ENCODE measurements at regions not wholly inside any gene's neighbourhood (a gene's known extent, or its start where the extent isn't known, plus 50 kb on each side); places are given as distances from the start of the nearest gene placed in this dataset.
A peak's percentile ranks its signal among the peaks of the same experiment; 100 is the strongest.

DNA sequence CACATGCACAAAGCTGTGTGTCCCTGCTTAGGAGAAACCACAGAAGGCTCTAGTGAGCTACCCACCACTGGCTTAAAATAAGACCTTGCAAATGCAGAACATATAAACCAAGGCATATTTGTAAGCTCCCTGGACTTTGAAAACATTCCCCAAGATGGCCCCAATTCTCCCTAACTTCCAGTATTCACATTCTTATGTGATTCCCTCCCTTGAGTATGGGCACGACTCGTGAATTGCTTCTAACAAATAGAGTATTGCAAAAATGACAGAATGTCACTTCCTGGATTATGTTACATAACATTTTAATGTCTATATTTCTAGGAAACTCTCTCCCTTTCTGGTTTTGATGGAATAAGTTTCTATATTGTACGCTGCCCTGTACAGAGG lies 131.8 kb upstream of the MCTP2 start:
- no peak for DNase-seq

GRCh38 chr15:94098921-94099573 lies 132.3 kb upstream of the MCTP2 start:
- no peak for DNase-seq

DNA sequence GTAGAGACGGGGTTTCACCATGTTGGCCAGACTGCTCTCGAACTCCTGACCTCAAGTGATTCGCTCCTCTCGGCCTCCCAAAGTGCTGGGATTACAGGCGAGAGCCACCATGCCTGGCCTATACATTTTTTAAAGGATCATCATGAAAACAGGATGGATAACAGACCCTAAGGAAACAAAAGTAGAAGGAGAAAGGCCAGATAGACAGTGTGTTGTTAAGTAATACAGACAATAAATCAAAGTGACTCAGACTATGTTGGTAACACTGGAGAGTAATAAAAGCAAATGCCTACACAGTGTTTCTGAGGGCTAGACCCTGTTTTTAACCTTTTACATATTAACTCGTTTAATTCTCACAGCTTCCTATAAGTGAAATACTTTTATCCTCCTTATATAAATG lies 133.8 kb upstream of the MCTP2 start:
- no peak for DNase-seq

DNA sequence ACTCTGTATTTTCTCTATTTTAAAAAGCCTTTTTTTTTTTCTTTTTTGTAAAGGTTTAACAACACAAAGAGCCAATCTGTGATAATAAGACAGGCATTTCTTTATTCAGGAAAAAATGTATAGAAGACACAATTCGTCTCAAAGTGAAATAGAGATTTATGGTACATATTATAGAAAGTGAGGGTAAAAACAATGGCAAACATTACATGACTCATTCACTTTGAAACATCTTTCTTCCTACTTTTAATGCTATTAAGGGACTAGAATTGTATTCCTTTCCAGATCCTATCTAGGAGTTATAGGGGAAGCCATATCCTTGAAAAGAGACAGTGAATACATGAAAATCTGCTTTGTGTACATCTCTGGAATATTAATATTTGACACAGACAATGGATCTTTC lies 137.1 kb upstream of the MCTP2 start:
- no peak for DNase-seq

DNA sequence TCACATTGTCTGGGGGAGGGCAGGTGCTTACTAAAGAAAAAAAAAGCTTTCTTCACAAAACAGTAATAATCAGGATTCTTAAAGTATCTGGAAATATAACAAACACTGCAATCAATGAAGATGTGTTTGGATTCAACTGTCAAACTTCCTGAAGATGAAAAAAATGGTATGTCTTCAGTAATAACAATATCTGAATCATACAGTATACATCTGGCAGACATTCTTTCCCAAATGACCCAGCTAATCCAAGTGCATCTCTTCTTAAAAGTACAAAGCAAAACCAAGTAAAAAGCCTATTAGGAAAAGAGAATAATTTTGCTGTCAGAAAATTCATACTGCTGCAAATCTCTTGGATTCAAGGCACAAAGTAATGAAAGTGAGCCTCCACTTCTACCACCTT lies 145.0 kb upstream of the MCTP2 start:
- no peak for DNase-seq

DNA sequence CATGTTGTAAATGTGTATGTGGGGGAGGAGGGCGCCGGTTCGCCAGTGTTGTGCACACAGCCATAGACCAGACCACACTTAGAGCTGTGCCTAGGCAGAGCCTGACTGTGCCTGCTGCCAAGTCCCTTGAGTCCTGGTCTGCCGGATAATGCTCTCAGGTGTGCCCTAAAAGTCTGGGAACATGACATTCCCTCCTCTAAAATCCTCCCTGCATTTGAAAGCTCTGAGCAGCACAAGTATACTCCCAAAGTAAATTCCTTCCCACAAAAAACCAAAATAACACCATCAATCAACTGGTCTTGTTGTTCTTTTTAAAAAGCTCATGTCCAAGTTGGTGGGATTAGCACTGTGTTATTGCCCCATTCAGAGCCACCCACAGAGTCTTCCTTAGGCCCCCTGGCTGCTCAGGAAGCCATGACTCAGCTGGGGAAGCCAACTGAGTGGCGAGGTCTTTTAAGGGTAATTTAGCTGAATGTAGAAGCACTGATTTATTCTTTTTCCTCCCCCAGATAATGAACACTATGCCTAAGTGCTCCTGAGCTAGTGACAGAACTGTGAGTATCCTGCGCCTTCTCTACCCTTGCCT lies 147.8 kb upstream of the MCTP2 start:
- DNase-seq: no peak

- DNase-seq: no peak
Observed at GRCh38 chr15:94081829-94082228, 149.5 kb upstream of the MCTP2 start.

DNA sequence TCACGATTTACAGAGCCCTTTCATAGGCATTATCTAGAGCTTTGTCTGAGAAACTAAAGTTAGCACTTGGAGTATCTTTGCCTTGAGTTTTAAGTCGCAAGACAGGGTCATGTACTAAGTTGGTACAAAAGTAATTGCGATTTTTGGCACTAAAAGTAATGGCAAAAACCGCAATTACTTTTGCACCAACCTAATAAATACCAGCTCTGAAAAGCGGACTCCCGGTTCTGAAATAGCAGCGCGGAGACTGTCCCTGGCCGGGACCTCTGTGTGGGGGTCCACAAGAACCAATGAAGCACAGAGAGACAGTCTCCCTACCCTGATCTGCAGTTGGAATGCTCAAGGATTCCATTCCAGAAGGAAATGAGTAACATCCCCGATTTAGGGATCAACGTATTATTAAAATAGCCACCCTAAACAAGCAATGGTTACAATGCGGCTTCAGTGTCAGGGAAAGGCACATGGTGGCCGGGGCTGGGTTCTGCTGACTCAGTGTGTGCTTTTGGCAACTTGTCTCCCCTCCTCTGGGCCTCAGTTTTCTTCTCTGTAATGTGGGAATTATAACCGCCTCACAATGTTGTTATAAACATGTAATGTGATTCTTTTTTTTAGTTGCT lies 150.3 kb upstream of the MCTP2 start:
- DNase-seq: no peak

- no peak for DNase-seq
Observed at GRCh38 chr15:94080416-94080815, 150.9 kb upstream of the MCTP2 start.

DNA sequence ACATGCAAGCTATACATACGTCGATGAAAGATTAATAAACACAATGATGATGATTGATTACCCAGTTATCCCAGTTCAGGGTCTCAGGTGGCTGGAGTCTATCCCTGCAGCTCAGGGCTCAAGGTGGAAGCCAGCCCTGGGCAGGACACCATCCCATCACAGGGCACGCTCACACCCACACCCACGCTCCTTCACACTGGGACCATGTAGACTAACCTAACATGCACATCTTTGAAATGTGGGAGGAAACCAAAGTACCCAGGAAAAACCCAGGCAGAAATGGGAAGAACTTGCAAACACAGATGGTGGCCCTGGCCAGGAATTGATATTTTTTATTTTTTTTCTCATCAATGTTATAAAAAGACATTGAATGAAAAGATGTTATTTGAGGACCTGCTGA lies 151.4 kb upstream of the MCTP2 start:
- DNase-seq: no peak

GRCh38 chr15:94079459-94079858 lies 151.9 kb upstream of the MCTP2 start:
- no peak for DNase-seq

- DNase-seq: no peak
Observed at GRCh38 chr15:94077938-94078337, 153.4 kb upstream of the MCTP2 start.

DNA sequence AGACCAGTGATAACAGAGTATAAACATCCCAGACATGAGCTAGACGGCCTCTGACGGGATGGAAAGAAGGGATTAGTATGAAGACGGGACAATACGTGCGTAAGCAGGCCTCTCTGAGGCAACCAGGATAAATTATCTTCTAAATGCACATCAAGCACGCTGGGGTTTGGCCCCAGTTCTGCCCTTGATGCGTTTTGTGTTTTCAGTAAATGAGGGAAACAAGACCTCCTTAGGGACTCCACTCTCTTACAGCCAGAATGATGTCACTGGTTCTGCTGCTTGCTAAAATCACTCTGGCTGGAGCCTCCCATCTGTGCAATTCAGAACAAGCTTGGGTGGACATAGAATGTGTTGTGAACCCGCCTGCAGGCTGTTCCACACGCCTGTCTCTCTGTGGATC lies 156.0 kb upstream of the MCTP2 start:
- DNase-seq: no peak

- no peak for DNase-seq
Observed at GRCh38 chr15:94070356-94071295, 160.7 kb upstream of the MCTP2 start.

- DNase-seq: no peak
Observed at GRCh38 chr15:94069844-94070243, 161.5 kb upstream of the MCTP2 start.

DNA sequence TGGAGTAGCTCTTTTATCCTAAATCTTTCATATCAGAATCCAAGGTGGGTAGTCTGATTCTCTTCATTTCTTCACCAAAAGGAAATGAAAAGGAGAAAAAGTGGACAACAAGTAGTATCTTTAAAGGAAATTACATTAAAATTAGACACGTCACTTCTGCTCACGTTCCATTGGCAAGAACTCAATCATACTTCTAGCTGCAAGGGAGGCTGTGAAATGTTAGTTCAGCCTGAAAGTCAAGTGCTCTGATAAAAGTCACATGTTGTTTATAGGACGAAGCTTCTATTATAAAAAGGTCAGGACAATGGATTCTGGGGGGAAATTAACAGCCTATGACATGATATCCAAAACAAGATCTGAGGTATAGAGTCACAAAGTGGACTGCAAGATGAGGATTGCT lies 164.6 kb upstream of the MCTP2 start:
- no peak for DNase-seq

DNA sequence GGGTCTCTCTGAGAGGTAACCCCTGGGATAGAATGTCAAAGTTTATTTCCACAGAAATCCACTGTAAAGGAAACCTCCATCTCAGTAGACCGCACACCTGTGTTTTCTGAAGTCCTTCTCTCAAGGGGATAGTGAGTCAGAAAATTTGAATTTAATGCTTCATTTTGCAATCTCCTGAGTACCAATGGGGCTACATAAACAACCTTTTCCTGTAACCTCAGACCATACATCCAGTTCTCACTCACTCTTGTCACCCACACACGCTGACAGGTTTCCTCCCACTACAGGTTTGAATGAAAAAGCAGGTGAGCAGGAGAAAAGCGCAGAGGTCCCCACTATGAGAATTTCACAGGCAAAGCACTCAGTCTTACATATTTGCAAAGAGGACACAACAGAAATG lies 165.3 kb upstream of the MCTP2 start:
- DNase-seq: no peak

DNA sequence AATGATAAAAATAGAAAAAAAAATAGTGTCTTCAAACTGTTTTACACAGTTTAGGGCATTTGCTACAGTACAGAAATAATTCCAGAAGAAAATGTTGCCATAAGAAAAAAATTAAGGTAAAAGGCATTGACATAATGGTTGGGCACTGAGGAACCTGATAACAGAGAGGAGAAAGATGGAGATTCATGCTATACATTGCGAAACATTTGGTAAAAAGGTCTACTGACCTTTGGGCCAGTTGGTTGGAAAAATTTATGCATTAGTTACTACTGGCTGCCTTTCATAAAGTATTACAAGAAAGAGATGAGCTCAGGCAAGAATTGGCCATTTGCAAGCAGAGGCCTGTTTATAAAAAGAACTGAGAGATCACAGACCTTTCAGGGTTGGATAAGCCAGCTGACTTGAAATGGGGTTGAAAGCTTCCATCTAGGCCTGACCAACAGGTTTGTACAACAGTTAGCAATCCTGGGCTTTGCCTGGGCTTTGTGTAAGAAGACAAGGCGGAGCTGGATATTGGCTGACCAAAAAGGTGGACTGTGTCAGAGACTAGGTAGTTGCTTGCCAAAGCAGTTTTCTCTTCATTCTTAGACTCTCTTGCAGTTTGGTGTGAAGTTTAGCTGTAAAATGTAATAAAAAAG lies 166.6 kb upstream of the MCTP2 start:
- DNase-seq: no peak

GRCh38 chr15:94061041-94061440 lies 170.3 kb upstream of the MCTP2 start:
- DNase-seq: no peak

DNA sequence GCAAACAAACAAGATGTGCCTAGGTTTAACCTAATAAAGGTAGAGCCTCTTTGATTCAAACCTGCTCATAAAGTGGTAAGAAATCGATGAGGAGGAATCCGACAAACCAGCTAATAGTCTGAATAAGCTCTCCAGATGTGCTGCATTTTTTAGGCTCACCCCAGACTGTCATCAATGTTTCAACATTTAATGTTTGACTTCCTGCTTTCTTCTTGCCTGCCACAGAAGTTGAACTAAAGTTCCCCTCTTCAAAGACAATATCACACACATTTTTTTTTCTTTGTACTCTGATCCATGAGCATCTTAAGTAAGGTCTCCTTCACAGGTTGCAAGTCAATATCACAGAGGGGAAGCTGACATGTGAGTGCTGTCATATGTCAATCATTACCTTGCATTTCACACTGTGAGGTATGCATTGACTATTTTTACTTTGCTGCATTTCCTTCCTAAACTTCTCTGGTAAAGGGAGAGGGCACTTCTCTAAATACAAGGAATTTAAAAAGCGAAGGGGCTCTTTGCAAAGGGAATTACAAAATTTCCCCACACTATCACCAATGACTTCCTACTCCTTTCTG lies 172.3 kb upstream of the MCTP2 start:
- peak; percentile 15 for DNase-seq

DNA sequence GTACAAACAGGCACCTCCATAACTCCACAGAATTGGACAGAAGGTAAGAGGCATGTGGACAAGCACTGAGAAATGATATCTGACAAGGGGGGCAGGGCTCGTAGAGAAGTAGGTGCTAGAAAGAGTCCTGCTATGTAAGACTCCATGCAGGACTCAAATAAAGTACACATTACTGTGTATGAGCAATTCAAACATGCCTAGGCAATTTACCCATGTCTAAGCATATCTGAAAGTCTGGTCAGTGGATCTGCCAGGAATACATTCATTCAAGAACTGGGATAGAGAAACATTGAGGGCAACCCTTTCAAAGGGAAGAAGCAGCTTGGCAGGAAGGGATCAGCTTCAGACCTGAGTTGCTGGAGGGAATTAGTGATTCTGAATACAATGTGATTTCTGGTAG lies 174.1 kb upstream of the MCTP2 start:
- no peak for DNase-seq

- no peak for DNase-seq
Observed at GRCh38 chr15:94056314-94056713, 175.0 kb upstream of the MCTP2 start.

DNA sequence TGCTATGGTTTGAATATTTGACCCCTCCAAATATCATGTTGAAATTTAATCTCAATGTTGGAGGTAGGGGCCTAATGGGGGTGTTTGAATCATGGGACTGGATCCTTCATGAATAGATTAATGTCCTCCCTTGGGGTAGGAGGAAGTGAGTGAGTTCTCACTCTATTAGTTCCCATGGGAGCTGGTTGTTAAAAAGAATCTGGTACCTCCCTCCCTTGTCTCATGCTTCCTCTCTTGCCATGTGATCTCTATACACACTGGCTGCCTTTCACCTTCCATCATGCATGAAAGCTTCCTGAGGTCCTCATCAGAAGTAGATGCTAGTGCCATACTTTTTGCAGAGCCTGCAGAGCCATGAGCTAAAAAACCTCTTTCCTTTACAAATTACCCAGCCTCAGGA lies 177.7 kb upstream of the MCTP2 start:
- DNase-seq: no peak
